ENCODE measurements at regions not wholly inside any gene's neighbourhood (a gene's known extent, or its start where the extent isn't known, plus 50 kb on each side); places are given as distances from the start of the nearest gene placed in this dataset.

DNA sequence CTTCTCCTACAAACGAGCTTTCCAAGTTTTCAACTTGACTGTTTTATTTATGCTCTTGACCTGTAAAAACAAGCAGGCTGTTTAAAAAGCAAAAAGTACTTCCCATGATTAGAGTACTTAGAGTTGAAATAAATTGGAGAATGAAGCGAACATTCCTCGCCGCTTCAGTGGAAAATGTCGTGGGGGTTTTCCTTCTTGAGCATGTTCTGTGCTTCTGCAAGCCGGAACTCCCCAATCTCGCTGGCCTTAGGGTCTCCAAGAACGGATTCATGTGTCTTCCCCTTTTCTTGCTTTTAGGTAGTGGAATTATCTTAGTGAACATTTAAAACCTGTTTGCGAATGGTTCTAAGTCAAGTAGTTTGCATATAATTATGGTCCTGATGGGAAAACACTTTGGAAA, 103.6 kb upstream of the ZNF536 start:
- intact Hi-C loops (cut with DNase I): no loop called here
- Histone ChIP-seq H3K9me3 (peaks cover 0 to 12% (median 0%) of the 10 kb centered on the region in 3 donors), H3K27me3 (no peaks in the 10 kb centered on the region), H3K4me3 (no peak overlapping the region), H3K4me1 (no peaks in the 10 kb centered on the region), H3K36me3 (replicated peaks in 1 of 2; ENCODE audit: insufficient read depth in 1 of 2, low read depth in 2 of 2) (no peaks in the 10 kb centered on the region), H3K27ac (no peak overlapping the region)
- DNase-seq (no peak), ATAC-seq (no peak)
- no peak for TF ChIP-seq POLR2A (IDR thresholded peaks at IDR 0.05)
- TF ChIP-seq, protein P1, sequence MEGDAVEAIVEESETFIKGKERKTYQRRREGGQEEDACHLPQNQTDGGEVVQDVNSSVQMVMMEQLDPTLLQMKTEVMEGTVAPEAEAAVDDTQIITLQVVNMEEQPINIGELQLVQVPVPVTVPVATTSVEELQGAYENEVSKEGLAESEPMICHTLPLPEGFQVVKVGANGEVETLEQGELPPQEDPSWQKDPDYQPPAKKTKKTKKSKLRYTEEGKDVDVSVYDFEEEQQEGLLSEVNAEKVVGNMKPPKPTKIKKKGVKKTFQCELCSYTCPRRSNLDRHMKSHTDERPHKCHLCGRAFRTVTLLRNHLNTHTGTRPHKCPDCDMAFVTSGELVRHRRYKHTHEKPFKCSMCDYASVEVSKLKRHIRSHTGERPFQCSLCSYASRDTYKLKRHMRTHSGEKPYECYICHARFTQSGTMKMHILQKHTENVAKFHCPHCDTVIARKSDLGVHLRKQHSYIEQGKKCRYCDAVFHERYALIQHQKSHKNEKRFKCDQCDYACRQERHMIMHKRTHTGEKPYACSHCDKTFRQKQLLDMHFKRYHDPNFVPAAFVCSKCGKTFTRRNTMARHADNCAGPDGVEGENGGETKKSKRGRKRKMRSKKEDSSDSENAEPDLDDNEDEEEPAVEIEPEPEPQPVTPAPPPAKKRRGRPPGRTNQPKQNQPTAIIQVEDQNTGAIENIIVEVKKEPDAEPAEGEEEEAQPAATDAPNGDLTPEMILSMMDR (IDR thresholded peaks at IDR 0.05): no peak
- 52 to 61% methylated on average over 9 of the region's 9 CpGs for WGBS, 2 donors

DNA sequence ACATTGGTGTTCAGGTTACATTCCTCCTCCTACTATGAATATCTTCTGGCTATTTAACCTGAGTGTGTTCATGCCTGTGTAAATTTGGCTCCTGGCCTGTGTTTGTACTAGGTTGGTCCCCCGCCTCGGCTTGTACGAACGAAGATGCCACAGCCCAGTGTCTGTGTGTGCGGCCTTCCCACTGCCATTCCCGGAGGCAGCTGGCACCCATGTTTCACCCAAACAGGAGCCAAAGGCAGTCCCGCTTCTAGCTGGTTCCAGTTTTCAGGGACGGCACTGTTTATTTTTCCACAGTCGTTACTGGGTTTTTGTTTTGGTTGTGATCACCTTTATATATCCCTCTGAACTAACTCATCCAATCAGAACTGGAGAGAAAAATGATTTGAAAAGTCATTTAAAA, 102.5 kb upstream of the ZNF536 start:
- DNase-seq (no peak), ATAC-seq (no peak)
- no peak for TF ChIP-seq POLR2A (IDR thresholded peaks at IDR 0.05)
- TF ChIP-seq, protein P1 (IDR thresholded peaks at IDR 0.05): no peak
- Histone ChIP-seq H3K4me3 (no peak overlapping the region), H3K9me3 (peaks cover 0 to 13% (median 0%) of the 10 kb centered on the region in 3 donors), H3K27ac (no peak overlapping the region), H3K27me3 (no peaks in the 10 kb centered on the region), H3K4me1 (no peaks in the 10 kb centered on the region), H3K36me3 (replicated peaks in 1 of 2; ENCODE audit: insufficient read depth in 1 of 2, low read depth in 2 of 2) (no peaks in the 10 kb centered on the region)
- WGBS, 2 donors: 68 to 71% methylated on average over 5 to 9 of the region's 9 CpGs
- intact Hi-C loops (cut with DNase I): no loop called here

DNA sequence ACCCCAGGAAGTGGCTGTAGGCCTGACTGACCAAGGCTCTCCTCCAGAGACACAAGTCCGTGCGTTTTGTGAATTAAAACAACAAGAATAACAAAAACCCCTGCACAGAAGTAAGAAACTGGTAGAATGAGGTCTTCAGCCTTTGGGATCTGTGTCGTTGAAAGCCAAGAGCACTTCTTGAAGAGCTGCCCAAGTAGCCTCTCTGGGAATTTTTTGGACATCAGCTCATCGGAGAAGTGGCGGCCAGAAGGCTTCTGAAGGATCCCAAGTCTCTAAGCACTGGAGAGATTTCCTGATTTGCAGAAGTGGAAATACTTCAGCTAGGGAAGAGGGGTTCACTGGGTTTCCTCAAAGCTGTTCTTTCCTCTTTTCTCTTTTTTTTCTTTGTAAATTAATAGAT, 100.4 kb upstream of the ZNF536 start:
- intact Hi-C loops (cut with DNase I): no loop called here
- TF ChIP-seq, protein P1 (IDR thresholded peaks at IDR 0.05): no peak
- TF ChIP-seq POLR2A (IDR thresholded peaks at IDR 0.05): no peak
- WGBS, 2 donors: 71 to 78% methylated on average over 5 of the region's 5 CpGs
- H3K9me3 ChIP-seq: peaks cover 0 to 13% (median 0%) of the 10 kb centered on the region in 3 donors
- no peak overlapping the region for H3K27ac ChIP-seq
- no peak overlapping the region for H3K4me3 ChIP-seq
- H3K4me1 ChIP-seq: no peaks in the 10 kb centered on the region
- DNase-seq (no peak), ATAC-seq (no peak)
- H3K36me3 ChIP-seq (replicated peaks in 1 of 2; ENCODE audit: insufficient read depth in 1 of 2, low read depth in 2 of 2): no peaks in the 10 kb centered on the region
- H3K27me3 ChIP-seq: no peaks in the 10 kb centered on the region

DNA sequence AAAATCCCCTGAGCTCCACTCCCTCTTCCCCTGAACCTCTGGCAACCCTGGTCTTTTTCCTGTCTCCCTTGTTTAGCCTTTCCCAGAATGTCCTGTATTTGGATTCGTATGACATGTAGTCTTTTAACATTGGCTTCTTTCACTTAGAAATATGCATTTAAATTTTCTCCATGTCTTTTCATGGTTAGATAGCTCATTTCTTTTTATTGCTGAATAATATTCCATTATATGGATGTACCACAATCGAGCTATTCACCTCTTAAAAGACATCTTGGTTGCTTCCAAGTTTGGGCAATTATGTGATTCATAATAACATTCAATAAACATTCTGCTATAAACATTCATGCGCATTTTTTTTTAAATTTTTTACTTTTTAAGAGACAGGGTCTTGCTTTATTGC, 99.6 kb upstream of the ZNF536 start:
- Histone ChIP-seq H3K36me3 (replicated peaks in 1 of 2; ENCODE audit: insufficient read depth in 1 of 2, low read depth in 2 of 2) (no peaks in the 10 kb centered on the region), H3K27me3 (no peaks in the 10 kb centered on the region), H3K4me1 (no peaks in the 10 kb centered on the region), H3K4me3 (no peak overlapping the region), H3K9me3 (peaks cover 0 to 13% (median 0%) of the 10 kb centered on the region in 3 donors), H3K27ac (no peak overlapping the region)
- DNase-seq (no peak), ATAC-seq (no peak)
- TF ChIP-seq, protein P1 (IDR thresholded peaks at IDR 0.05): no peak
- no peak for TF ChIP-seq POLR2A (IDR thresholded peaks at IDR 0.05)
- 60 to 66% methylated on average over 3 of the region's 3 CpGs for WGBS, 2 donors
- intact Hi-C loops (cut with DNase I): no loop called here

DNA sequence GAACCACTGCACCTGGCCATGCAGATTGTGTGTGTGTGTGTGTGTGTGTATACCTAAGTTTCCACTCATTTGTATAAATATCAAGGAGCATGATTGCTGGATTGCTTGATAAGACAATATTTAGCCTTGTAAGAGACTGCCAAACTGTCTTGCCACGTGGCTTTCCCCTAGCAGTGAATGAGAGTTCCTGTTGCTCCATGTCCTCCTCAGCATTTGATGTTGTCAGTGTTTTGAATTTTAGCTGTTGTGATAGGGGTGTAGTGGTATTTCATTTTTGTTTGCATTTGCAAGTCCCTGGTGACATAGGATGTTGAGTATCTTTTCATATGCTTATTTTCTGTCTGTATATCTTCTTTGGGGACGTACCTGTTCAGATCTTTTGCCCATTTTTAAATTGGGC, 99.0 kb upstream of the ZNF536 start:
- intact Hi-C loops (cut with DNase I): no loop called here
- Histone ChIP-seq H3K27ac (no peak overlapping the region), H3K36me3 (replicated peaks in 1 of 2; ENCODE audit: insufficient read depth in 1 of 2, low read depth in 2 of 2) (no peaks in the 10 kb centered on the region), H3K4me3 (no peak overlapping the region), H3K27me3 (no peaks in the 10 kb centered on the region), H3K9me3 (peaks cover 0 to 13% (median 0%) of the 10 kb centered on the region in 3 donors), H3K4me1 (no peaks in the 10 kb centered on the region)
- ATAC-seq: no peak
- TF ChIP-seq POLR2A (IDR thresholded peaks at IDR 0.05): no peak
- TF ChIP-seq, protein P1 (IDR thresholded peaks at IDR 0.05): no peak
- 45 to 49% methylated on average over 2 of the region's 2 CpGs for WGBS, 2 donors
- DNase-seq: no peak

Data from body of pancreas (tissue), 4 donors.